Natural killer cell treated with Interleukin-12 subunit alpha and Interleukin-12 subunit beta and Interleukin-15 and Interleukin-18, amount 100 ng/mL, for 72 hours (primary cell): ENCODE measurements at regions not wholly inside any gene's neighbourhood (a gene's known extent, or its start where the extent isn't known, plus 50 kb on each side); places are given as distances from the start of the nearest gene placed in this dataset.
A peak's percentile ranks its signal among the peaks of the same experiment; 100 is the strongest.

Experiments used
- ATAC-seq, 2 donors: fragments of 150-1000 bp; cut with Tn5 transposase in 1 of 2; sonication (Bioruptor Pico), chemical (Tn5 transposase) in 1 of 2; 2 replicates each; pipeline ENCODE4 v1.10.0; 2021
- DNase-seq: peaks from one replicate; pipeline ENCODE4 v3.0.0; 2022; ENCODE audit warnings: low spot score
- H3K27ac Mint-ChIP-seq, 2 donors: 1 replicate in 1 of 2; 2 replicates in 1 of 2; pipeline ENCODE4 v1.8.0; 2022; ENCODE audit warnings: mixed read lengths in 2 of 2, mild to moderate bottlenecking in 1 of 2, moderate library complexity in 1 of 2
- H3K27me3 Mint-ChIP-seq, 2 donors: 1 replicate in 1 of 2; 2 replicates in 1 of 2; pipeline ENCODE4 v1.8.0; 2022; ENCODE audit warnings: mixed read lengths in 2 of 2
- H3K36me3 Mint-ChIP-seq: one replicate; pipeline ENCODE4 v1.8.0; 2022; ENCODE audit warnings: mixed read lengths
- H3K4me1 Mint-ChIP-seq, 2 donors: 1 replicate in 1 of 2; 2 replicates in 1 of 2; pipeline ENCODE4 v1.8.0; 2022; ENCODE audit warnings: low read depth in 2 of 2, mixed read lengths in 2 of 2, mild to moderate bottlenecking in 1 of 2
- H3K4me3 Mint-ChIP-seq: one replicate; pipeline ENCODE4 v1.8.0; 2022; ENCODE audit warnings: mixed read lengths
- H3K9me3 Mint-ChIP-seq: 2 replicates; pipeline ENCODE4 v1.8.0; 2022; ENCODE audit warnings: mixed read lengths

- H3K27ac Mint-ChIP-seq = no peak overlapping the region
- no peak overlapping the region for H3K4me3 Mint-ChIP-seq
- ATAC-seq (no peak), DNase-seq (peak; percentile 49)
- H3K27me3 Mint-ChIP-seq = peaks cover 9 to 14% of the 10 kb centered on the region in 2 donors
- no peaks in the 10 kb centered on the region for H3K36me3 Mint-ChIP-seq
- H3K9me3 Mint-ChIP-seq = no peaks in the 10 kb centered on the region
- H3K4me1 Mint-ChIP-seq = peaks cover 0 to 11% of the 10 kb centered on the region in 2 donors
Measured at GRCh38 chr10:131728286-131729228, 172.3 kb upstream of the PPP2R2D start.

DNA sequence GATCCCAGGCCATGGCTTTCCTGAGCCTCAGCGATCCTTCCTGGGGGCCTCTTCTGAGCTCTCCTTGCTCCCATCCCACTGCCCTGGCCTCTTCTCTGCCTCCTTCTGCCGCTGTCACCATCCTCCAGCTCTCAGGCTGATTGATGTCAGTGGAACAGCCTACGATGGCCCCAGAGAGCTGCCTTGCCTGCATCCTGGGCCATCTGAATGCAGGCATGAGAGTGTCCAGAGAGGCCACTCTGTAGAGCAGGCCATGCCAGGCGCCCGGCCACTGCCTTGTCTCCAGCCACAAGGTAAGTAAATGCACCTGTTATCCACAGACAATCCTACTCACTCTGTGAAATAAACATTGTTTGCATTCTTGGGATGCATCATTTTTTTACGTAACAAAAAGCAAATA is 171.4 kb upstream of the PPP2R2D start:
- no peaks in the 10 kb centered on the region for H3K36me3 Mint-ChIP-seq
- H3K9me3 Mint-ChIP-seq = no peaks in the 10 kb centered on the region
- DNase-seq = peak; percentile 45
- no peak overlapping the region for H3K4me3 Mint-ChIP-seq
- peaks cover 9 to 14% of the 10 kb centered on the region in 2 donors for H3K27me3 Mint-ChIP-seq
- H3K4me1 Mint-ChIP-seq = peaks cover 0 to 11% of the 10 kb centered on the region in 2 donors
- no peak overlapping the region for H3K27ac Mint-ChIP-seq
- no peak for ATAC-seq

DNA sequence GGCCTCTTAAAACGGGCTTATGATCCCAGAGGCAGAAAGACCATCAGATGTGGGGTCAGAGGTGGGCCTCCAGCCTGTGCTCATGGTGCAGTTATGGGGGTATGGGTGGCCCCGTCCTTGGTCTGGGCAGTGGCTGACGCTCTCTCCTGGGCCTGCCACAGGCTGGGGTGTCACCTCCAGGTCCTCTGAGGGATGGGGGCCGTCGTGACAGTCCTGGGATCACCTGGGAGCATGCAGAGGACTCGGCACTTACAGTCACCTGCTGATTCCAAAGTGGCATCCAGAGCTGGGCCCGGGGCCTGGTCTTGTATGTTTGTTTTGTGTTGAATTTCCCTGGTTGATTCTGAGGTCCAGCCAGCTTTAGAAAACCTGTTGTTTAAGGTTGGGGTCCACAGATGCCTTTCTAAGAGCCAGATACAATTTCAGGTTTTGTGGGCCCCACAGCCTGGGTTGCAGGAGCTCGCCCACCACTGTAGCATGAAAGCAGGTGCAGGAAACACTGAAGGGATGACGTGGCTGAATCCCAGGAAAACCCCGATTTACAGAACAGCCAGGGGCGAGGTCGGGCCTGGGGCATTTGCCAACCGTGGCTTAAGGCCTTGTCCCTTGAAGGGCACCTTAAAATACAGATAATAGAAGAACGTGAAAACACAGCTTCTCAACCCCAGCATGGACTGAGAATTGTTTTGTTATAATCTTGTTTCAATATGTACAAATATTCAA is 170.7 kb upstream of the PPP2R2D start:
- Mint-ChIP-seq H3K4me1 (peaks cover 0 to 11% of the 10 kb centered on the region in 2 donors), H3K4me3 (no peak overlapping the region), H3K36me3 (no peaks in the 10 kb centered on the region), H3K27me3 (peaks cover 9 to 14% of the 10 kb centered on the region in 2 donors), H3K9me3 (no peaks in the 10 kb centered on the region), H3K27ac (no peak overlapping the region)
- no peak for ATAC-seq
- DNase-seq = peak; percentile 18

DNA sequence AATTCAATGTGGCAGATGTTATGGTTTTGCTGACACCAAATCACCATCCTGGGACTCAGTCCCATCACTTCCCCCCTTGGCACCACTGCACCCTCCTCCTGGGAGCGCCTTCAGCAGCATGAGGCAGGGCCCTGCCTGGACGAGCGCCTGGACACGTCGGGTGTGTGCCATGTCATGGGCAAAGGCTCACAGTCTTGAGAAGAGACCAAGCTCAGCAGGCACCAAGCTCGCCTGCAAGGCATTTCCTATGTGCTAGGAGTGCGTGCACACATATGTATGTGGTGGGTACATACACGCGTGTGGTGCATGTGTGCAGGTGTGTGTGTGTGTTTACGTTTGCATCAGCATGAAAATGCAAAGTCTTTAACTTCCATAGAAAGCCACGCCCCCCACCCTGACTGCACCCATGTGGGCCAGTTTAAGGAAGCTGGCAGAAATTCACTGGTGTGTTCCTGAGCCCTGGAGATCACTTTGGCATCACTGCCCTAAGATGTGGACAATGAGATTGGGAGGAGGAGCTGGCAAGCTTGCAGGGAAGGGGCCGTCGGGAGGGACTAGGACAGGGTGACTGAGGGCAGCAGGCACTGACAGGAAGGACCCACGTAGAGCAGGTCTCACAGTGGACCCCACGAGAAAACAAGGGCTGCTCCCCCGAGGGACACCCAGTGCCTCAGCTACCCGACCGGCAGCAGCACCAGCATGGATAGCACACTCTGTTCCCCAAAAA is 169.9 kb upstream of the PPP2R2D start:
- Mint-ChIP-seq H3K4me3 (no peak overlapping the region), H3K9me3 (no peaks in the 10 kb centered on the region), H3K27ac (no peak overlapping the region), H3K36me3 (no peaks in the 10 kb centered on the region), H3K4me1 (peaks cover 0 to 11% of the 10 kb centered on the region in 2 donors), H3K27me3 (peaks cover 9 to 11% of the 10 kb centered on the region in 2 donors)
- DNase-seq = peak; percentile 20
- ATAC-seq = no peak

- Mint-ChIP-seq H3K36me3 (no peaks in the 10 kb centered on the region), H3K27ac (no peak overlapping the region), H3K27me3 (peaks cover 0 to 7% of the 10 kb centered on the region in 2 donors), H3K4me3 (no peak overlapping the region), H3K4me1 (peaks cover 0 to 5% of the 10 kb centered on the region in 2 donors), H3K9me3 (no peaks in the 10 kb centered on the region)
- DNase-seq = peak; percentile 46
- ATAC-seq = no peak
Measured at GRCh38 chr10:131731780-131732630, 168.8 kb upstream of the PPP2R2D start.

- peaks cover 0 to 5% of the 10 kb centered on the region in 2 donors for H3K27me3 Mint-ChIP-seq
- peak; percentile 28 for DNase-seq
- ATAC-seq = no peak
- no peaks in the 10 kb centered on the region for H3K36me3 Mint-ChIP-seq
- H3K4me1 Mint-ChIP-seq = peaks cover 0 to 3% of the 10 kb centered on the region in 2 donors
- H3K27ac Mint-ChIP-seq = no peak overlapping the region
- no peak overlapping the region for H3K4me3 Mint-ChIP-seq
- H3K9me3 Mint-ChIP-seq = no peaks in the 10 kb centered on the region
Measured at GRCh38 chr10:131732631-131733127, 168.1 kb upstream of the PPP2R2D start.

- no peak overlapping the region for H3K4me3 Mint-ChIP-seq
- H3K4me1 Mint-ChIP-seq = peaks cover 0 to 3% of the 10 kb centered on the region in 2 donors
- H3K9me3 Mint-ChIP-seq = no peaks in the 10 kb centered on the region
- no peak overlapping the region for H3K27ac Mint-ChIP-seq
- DNase-seq = peak; percentile 39
- peaks cover 0 to 5% of the 10 kb centered on the region in 2 donors for H3K27me3 Mint-ChIP-seq
- no peaks in the 10 kb centered on the region for H3K36me3 Mint-ChIP-seq
- ATAC-seq = no peak
Measured at GRCh38 chr10:131733596-131733995, 167.2 kb upstream of the PPP2R2D start.

- H3K36me3 Mint-ChIP-seq = no peaks in the 10 kb centered on the region
- no peak overlapping the region for H3K27ac Mint-ChIP-seq
- no peaks in the 10 kb centered on the region for H3K9me3 Mint-ChIP-seq
- ATAC-seq = no peak
- peaks cover 0 to 6% of the 10 kb centered on the region in 2 donors for H3K4me1 Mint-ChIP-seq
- peaks cover 12 to 13% of the 10 kb centered on the region in 2 donors for H3K27me3 Mint-ChIP-seq
- DNase-seq = peak; percentile 37
- no peak overlapping the region for H3K4me3 Mint-ChIP-seq
Measured at GRCh38 chr10:131735577-131735976, 165.2 kb upstream of the PPP2R2D start.

GRCh38 chr10:131736321-131736980 is 164.4 kb upstream of the PPP2R2D start:
- Mint-ChIP-seq H3K36me3 (no peaks in the 10 kb centered on the region), H3K4me1 (peaks cover 0 to 6% of the 10 kb centered on the region in 2 donors), H3K27ac (no peak overlapping the region), H3K4me3 (no peak overlapping the region), H3K27me3 (peaks cover 10 to 13% of the 10 kb centered on the region in 2 donors), H3K9me3 (no peaks in the 10 kb centered on the region)
- DNase-seq (peak; percentile 58), ATAC-seq (peak; percentile 30 to 36)

- no peak overlapping the region for H3K27ac Mint-ChIP-seq
- DNase-seq (peak; percentile 31), ATAC-seq (peak in 1 of 2 donors; percentile 39)
- H3K4me1 Mint-ChIP-seq = peaks cover 0 to 3% of the 10 kb centered on the region in 2 donors
- H3K4me3 Mint-ChIP-seq = no peak overlapping the region
- H3K36me3 Mint-ChIP-seq = no peaks in the 10 kb centered on the region
- H3K27me3 Mint-ChIP-seq = peaks cover 10 to 13% of the 10 kb centered on the region in 2 donors
- no peaks in the 10 kb centered on the region for H3K9me3 Mint-ChIP-seq
Measured at GRCh38 chr10:131737543-131738395, 163.0 kb upstream of the PPP2R2D start.

DNA sequence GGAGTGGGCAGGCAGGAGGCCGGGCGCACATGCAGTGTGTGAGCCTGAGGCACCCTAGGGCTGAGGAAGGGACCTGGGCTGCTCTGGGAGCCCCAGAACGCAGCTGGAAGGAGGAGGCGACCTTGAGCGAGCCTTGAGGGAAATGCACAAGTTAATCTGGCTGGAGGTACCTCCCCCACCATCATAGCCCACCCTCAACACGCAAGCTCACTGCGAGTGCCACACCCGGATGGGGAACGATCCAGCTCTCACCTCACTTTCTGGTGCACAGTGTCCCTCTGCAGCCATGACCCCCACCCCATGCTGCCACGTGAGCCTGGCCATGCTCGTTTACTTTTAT is 162.4 kb upstream of the PPP2R2D start:
- Mint-ChIP-seq H3K36me3 (no peaks in the 10 kb centered on the region), H3K9me3 (no peaks in the 10 kb centered on the region), H3K4me1 (peaks cover 0 to 3% of the 10 kb centered on the region in 2 donors), H3K4me3 (no peak overlapping the region), H3K27ac (no peak overlapping the region), H3K27me3 (peaks cover 10 to 13% of the 10 kb centered on the region in 2 donors)
- ATAC-seq = peak in 1 of 2 donors; percentile 17
- DNase-seq = peak; percentile 31

GRCh38 chr10:131739206-131739605 is 161.6 kb upstream of the PPP2R2D start:
- peak; percentile 54 for DNase-seq

More at GRCh38 chr10:131739206-131739605, 161.6 kb upstream of the PPP2R2D start:
- Mint-ChIP-seq H3K27me3 (peaks cover 14 to 18% of the 10 kb centered on the region in 2 donors), H3K9me3 (no peaks in the 10 kb centered on the region), H3K36me3 (no peaks in the 10 kb centered on the region), H3K27ac (no peak overlapping the region), H3K4me1 (peaks cover 0 to 6% of the 10 kb centered on the region in 2 donors), H3K4me3 (no peak overlapping the region)
- no peak for ATAC-seq
